GM21619 (cell line): ENCODE measurements at regions not wholly inside any gene's neighbourhood (a gene's known extent, or its start where the extent isn't known, plus 50 kb on each side); places are given as distances from the start of the nearest gene placed in this dataset.
"Not testable (repeated sequence)": the region's sequence is repeated elsewhere in the genome, so short reads cannot be mapped to it uniquely, and the experiment has no call there.

ENCODE experiments used
- ATAC-seq: cut with Tn5 transposase; IDR thresholded peaks from one replicate; pipeline ENCODE4 v1.9.1; 2021; ENCODE audit not compliant: unreplicated experiment

DNA sequence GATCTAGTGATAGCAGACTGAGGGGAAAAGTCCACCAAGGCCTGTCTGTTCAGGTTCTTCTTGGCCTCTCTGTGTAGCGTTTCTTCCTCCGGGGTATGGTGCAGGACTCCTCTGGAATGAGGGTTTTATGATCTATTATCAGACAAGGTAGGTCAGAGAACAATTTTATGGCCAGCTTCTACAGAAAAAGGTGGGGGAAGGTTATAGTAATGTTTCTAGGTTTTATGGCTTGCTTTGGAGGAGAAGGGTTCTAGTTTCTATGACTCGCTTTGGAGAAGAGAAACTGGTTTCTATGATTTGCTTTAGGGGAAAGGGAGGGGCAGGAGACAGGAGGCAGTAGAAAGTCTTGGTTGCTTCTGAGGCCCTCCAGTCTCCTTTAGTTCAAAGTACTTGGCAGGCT lies 144.8 kb upstream of the LAMA2 start:
- peak; percentile 70 for ATAC-seq

- ATAC-seq: no peak
These were observed 146.2 kb upstream of the LAMA2 start for GRCh38 chr6:128736780-128737179.

DNA sequence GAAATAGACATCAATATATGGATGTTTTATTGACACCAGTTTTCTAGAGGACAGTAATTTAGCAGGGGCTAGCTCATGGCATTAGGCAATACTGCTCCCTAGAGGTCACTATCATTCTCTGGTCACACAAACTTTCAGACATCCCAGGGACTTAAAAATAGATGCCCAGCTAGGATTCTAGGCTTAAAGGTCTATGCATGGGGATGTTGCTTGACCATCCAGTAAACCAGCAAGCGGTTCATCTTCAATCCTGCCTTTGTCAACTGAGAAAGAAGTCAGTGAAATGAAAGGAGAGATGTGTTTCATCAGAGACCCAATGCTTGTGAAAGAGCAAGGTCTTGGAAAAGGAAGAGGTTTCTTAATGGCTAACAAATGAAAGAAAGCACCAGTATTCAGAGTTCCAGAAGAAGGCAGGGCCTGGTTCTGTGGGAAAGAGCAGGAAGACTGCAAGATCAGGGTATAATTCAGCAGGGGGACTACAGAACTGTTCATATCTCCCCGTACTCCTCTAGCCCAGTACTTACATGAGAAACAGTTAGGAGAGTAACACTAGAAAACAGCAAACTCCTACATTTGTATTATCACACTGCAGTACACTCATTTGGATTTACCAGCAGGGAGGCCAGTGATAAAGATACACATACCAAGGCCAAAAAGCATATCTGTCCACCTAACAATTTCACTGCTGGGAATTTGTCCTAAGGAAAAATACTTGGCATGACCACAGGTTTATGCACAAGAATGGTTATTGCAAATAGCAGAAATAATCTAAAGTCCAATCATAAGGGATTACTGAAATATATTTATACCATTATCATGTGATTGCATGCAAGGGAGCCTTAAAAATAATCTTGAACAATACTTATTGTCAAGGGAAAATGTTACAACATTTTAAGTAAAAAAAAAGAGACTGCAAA lies 151.4 kb upstream of the LAMA2 start:
- peak; percentile 69 for ATAC-seq

DNA sequence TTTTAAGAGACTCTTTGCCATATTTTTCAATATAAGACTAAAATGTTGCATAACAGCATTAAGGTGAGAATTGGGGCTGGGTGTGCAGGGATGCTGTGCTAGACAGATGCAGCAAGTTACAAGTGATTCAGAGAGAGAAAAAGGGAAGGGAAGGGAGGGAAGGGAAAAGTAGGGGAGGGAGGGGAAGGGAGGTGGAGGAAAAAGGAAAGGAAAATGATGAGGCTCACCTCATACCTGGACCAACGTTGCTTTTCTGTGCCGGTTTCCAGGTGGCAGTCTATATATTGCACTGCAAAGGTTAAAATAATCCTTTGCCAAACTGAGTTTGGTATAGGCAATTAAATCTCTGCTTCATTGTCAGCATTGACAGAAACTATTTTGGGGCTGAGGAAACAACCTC lies 155.4 kb upstream of the LAMA2 start:
- ATAC-seq: no peak

- ATAC-seq: peak; percentile 62
These were observed 157.4 kb upstream of the LAMA2 start for GRCh38 chr6:128725271-128726233.

- no peak for ATAC-seq
These were observed 158.2 kb upstream of the LAMA2 start for GRCh38 chr6:128724738-128725137.

GRCh38 chr6:128723667-128724066 lies 159.3 kb upstream of the LAMA2 start:
- ATAC-seq: no peak

DNA sequence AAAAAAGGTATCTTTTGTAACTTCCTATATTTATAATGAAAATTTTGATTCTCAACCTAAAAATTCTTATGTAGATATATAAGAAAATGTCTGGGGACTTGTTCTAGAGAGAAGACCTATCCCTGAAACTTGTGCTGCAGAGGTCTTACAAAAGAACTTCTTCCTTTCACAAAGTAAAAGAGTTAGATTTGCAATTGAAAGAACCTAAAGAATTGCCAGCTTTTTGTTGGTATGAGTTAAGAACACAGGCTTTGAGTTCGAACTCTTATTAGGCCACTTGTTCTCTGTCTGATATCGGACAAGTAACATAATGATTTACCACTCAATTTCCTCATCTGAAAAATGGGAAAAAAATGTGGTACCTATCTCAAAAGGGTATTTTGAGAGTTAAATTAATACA lies 162.0 kb upstream of the LAMA2 start:
- no peak for ATAC-seq

DNA sequence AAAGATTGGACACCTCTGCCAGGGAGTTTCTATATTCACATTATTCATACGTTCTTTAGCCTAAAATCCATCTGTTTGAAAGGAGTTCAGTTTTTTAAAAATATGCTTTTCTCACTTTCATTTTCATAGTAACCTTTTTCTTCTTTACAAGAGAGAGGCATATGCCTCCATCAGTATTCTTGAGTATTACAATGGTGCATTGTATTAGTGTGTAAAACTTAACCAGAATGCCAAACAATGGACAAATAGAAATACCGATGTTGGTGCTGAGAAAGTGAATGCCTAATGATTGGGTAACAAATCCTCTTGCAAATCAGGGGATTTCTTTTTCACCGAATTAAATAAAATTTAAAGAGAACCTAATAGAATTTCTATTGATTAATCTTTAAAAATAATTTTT lies 163.2 kb upstream of the LAMA2 start:
- no peak for ATAC-seq

DNA sequence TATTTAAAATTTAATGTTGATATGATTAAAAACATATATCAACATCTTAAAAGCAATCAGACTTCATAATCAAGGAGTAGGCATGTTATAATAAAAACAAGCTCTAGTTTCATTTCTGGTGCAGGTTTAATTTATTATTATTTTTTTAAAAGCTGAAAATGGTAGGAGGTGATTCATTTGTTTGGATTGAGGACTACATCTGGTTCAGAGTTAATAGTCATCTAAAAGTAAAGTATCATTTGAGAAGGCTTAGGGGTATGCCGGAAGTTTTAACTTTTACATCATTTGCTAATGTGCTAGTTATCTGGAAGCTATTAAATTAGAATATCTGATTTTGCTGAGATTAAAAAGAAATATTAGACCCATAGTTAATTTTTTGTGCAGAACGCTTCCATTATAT lies 169.5 kb upstream of the LAMA2 start:
- no peak for ATAC-seq

DNA sequence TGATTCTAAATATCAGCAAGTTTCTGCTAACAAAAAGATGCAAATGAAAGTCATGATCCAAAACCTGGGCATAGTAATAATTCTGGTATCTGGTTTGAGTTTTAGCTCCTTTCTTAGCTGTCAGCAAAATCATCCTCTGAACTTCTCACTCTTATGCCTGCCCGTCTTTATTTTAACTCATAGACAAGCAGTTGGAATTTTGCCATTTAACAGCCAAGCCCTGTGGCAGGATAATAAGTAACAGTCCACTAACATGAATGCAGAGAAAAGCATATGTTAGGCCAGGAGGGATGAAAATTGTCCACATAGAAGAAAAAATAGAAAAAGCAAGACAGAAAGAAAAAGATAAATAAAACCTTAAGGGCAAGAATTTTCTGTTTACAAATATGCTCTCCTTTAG lies 170.0 kb upstream of the LAMA2 start:
- ATAC-seq: no peak

- no peak for ATAC-seq
These were observed 171.8 kb upstream of the LAMA2 start for GRCh38 chr6:128711149-128711548.

- no peak for ATAC-seq
These were observed 172.6 kb upstream of the LAMA2 start for GRCh38 chr6:128710315-128710714.

GRCh38 chr6:128704601-128705000 lies 178.3 kb upstream of the LAMA2 start:
- ATAC-seq: no peak

GRCh38 chr6:128703794-128704193 lies 179.1 kb upstream of the LAMA2 start:
- ATAC-seq: not testable (repeated sequence)

GRCh38 chr6:128696691-128697689 lies 176.6 kb upstream of the PTPRK start:
- ATAC-seq: no peak

DNA sequence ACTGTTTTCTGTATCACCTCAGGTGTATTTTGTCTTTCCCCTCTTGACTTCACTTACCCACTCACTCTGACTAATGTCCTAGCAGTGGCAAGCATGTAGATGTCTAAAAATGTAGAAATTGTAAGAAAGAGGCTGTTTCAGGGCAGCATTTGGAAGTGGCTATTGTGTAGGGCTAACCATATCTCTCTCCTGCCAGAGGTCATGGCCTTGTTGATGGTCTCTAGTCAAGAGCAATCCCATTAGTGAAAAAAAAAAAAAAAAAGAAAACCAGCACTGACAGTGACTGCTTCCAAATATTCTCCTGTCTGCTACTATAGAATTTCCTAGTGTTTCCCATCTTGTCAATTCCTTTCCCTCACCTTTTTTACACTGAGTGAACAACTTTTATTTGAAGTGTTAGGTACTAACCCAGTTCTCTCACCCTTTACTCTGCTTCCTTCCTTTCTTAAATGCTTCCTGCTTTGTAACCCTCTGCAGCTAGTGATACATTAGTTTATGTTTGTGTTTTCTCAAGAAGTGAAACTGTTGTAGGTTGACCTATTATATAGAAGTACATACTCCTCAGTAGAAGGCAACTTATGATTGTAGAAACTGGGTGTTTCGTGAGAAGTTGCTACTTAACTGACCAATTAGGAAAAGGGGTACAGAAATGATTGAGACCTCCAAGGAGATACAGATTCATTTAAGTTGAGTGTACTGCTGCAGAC lies 174.1 kb upstream of the PTPRK start:
- peak; percentile 97 for ATAC-seq

GRCh38 chr6:128690063-128690462 lies 169.7 kb upstream of the PTPRK start:
- no peak for ATAC-seq

DNA sequence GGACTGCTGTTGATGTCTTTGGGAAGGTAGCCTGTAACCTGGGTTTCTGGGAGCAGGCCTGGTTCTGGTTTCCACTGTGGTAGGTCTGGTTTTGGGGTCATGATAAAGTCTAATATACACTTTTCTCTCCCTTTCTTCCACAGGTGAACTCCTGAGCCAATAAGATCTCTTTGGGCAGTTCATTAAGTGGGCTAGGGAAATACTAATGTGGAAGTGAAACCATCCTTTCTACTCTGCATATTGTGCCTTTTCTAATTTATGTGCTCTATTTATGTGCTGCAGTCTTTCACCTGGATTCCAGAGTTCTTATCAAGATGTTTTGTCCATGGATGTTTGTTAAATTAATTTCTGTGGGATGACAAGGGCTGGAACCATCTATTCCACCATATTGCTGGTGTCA lies 165.7 kb upstream of the PTPRK start:
- peak; percentile 64 for ATAC-seq

GRCh38 chr6:128676456-128676855 lies 156.1 kb upstream of the PTPRK start:
- no peak for ATAC-seq
